IPS DF 6.9 (cell line): ENCODE measurements at regions not wholly inside any gene's neighbourhood (a gene's known extent, or its start where the extent isn't known, plus 50 kb on each side); places are given as distances from the start of the nearest gene placed in this dataset.

Experiments
- DNase-seq: peaks from one replicate; pipeline ENCODE4 v3.0.0-alpha.2; 2013; ENCODE audit warnings: low read depth, low spot score
- H3K27ac ChIP-seq: one replicate; pipeline ENCODE4 v1.5.1; 2013; ENCODE audit warnings: low read length, control low read depth
- H3K27me3 ChIP-seq: 2 replicates; pipeline ENCODE4 v1.6.1; 2013; ENCODE audit warnings: mild to moderate bottlenecking, low read length; ENCODE audit not compliant: control insufficient read depth, insufficient read depth
- H3K36me3 ChIP-seq: 2 replicates; pipeline ENCODE4 v1.6.1; 2013; ENCODE audit warnings: low read length; ENCODE audit not compliant: control insufficient read depth, insufficient read depth
- H3K4me1 ChIP-seq: 2 replicates; pipeline ENCODE4 v1.6.1; 2013; ENCODE audit warnings: low read length; ENCODE audit not compliant: control insufficient read depth, insufficient read depth
- H3K4me3 ChIP-seq: 2 replicates; pipeline ENCODE4 v1.5.1; 2013; ENCODE audit warnings: mild to moderate bottlenecking, low read length
- H3K9me3 ChIP-seq: 2 replicates; pipeline ENCODE4 v1.6.1; 2013; ENCODE audit warnings: low read length, inconsistent platforms; ENCODE audit not compliant: control insufficient read depth, insufficient read depth
- WGBS: extraction: QIAGEN DNeasy Blood & Tissue Kit; methylation state at CpG from one replicate; pipeline ENCODE4 v1.1.7; 2013; ENCODE audit warnings: mixed read lengths, missing lambda C conversion rate; ENCODE audit not compliant: insufficient read length, insufficient coverage; 5-methylcytosine and 5-hydroxymethylcytosine counted together

DNA sequence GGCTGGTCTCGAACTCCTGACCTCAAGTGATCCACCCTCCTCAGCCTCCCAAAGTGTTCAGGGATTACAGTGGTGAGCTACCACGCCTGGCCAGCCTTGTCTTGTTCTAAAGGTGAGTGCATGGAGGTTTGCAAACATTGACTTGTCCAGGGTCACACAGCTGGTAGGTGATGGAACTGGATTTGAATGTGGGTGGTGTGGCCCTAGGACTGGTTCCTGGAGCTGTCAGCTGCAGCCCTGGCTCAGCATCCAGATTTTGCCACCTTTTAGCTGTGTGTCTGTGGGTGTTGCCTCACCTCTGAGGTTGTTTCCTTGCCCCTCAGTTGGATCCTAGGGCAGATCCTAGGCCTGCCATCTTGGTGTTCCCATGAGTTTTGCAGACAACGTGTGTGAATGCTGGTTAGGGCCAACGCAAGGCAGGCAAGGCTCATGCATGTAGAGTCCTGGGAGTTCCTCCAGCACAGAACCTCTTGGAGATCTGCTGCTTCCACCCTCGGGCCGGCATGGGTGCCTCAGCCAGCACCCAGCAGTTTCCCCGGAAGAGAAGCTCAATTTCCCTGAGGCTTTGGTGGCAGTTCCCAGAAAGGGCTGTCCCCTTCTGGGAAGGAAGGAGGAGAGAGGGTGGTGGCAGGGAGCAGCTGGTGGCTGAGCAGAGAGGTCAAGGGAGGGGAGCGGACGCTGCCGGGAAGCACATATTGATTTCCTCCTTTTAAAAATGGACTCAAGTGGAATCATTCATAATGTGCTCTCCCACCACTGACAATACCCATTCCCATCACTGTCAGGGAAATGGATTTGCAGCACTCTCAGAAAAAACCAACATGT lies 127.6 kb upstream of the HS6ST1 start:
- H3K36me3 ChIP-seq, result no peaks in the 10 kb centered on the region
- no peak overlapping the region for H3K4me3 ChIP-seq
- no peaks in the 10 kb centered on the region for H3K9me3 ChIP-seq
- no peaks in the 10 kb centered on the region; the same call in none of the 2 replicates for H3K4me1 ChIP-seq
- no CpG with 5 or more reads among the region's 10 CpGs for WGBS
- H3K27ac ChIP-seq, result no peak overlapping the region
- DNase-seq, result no peak
- H3K27me3 ChIP-seq, result no peaks in the 10 kb centered on the region

DNA sequence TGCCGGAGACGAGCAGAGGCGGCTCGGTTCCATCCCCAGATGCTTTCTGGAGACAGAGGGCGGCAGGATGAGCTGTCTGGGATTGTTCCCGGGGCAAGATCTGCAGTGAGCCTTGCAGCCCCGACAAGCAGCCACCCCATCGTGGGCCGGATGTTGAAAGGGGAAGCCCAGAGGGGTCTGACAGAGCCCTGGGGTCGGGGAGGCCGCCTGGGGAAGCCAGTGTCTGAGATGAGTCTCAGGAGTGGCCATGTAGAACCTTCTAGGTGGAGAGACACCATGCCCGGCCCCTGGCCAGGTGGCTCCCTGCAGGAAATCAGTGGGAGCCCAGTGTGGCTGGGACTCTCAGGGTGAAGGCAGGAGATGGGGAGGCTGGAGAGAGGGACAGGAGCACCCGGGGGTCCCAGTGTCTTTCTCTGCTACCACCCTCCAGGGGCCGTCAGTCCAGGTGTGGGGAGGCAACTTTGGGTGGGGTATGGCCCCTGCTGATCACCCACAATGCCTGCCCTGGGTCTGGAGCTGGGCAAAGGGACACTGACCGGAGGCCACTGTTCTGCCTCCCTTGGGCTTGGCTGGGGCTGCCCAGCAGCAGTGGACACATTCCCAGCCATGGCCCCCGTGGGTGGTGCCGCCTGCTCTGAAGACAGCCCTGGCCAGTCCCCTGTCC lies 128.3 kb upstream of the HS6ST1 start:
- no peaks in the 10 kb centered on the region; the same call in none of the 2 replicates for H3K4me1 ChIP-seq
- H3K27ac ChIP-seq, result no peak overlapping the region
- DNase-seq, result no peak
- no peaks in the 10 kb centered on the region for H3K36me3 ChIP-seq
- no CpG with 5 or more reads among the region's 17 CpGs for WGBS
- H3K4me3 ChIP-seq, result no peak overlapping the region
- H3K9me3 ChIP-seq, result no peaks in the 10 kb centered on the region
- no peaks in the 10 kb centered on the region for H3K27me3 ChIP-seq

GRCh38 chr2:128447538-128447995 lies 128.9 kb upstream of the HS6ST1 start:
- Histone ChIP-seq H3K27me3 (no peaks in the 10 kb centered on the region), H3K4me1 (no peaks in the 10 kb centered on the region; the same call in 1 of the 2 replicates), H3K36me3 (no peaks in the 10 kb centered on the region), H3K27ac (no peak overlapping the region), H3K4me3 (no peak overlapping the region), H3K9me3 (no peaks in the 10 kb centered on the region)
- no peak for DNase-seq
- no CpG with 5 or more reads among the region's 7 CpGs for WGBS

DNA sequence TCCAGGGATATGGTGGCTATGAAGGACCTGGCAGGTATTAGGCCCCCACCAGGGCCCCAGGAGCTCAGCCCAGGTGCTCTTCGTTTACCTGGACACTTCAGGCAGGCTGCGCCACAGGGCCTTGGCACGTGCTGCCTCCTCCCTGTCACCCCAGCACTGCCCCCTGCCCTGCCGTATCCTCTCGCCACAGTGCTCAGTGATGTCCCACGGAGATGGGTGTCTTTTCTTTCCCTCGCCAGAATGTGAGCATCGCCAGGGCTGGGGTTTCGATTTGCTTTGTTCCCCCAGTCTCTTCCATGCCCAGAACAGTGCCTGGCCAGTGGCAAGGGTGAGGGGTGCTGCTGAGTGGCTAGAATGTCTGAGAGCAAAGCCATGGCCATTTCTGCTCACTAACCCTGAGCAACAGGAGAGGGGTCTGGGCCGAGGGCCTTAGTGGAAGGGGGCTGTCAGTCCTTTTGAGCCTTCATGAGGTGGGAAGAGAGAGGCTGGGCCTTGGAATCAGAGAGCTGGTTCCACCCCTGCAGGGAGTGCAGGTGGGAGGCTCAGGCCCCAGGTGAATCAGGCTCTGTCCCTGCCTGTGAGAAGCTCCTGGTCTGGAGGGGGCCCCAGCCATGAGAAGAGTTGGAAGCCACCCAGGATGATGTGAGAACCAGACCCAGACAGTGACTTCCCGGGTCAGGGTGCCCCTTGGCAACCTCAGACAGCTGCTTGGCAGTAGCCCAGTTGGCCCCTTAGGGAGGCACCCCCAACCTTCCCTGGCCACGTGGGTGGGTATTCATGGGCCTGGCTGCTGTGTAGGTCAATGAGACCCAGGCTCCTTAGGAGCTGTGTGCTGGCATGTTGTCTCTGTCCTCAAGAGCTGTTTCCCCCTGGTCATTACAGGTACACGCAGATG lies 129.9 kb upstream of the HS6ST1 start:
- DNase-seq, result no peak
- WGBS, result no CpG with 5 or more reads among the region's 13 CpGs
- no peaks in the 10 kb centered on the region; the same call in 1 of the 2 replicates for H3K4me1 ChIP-seq

GRCh38 chr2:128449226-128450061 lies 130.8 kb upstream of the HS6ST1 start:
- H3K4me3 ChIP-seq, result no peak overlapping the region
- no peaks in the 10 kb centered on the region for H3K36me3 ChIP-seq
- H3K27me3 ChIP-seq, result no peaks in the 10 kb centered on the region
- DNase-seq, result no peak
- H3K27ac ChIP-seq, result no peak overlapping the region
- H3K4me1 ChIP-seq, result no peaks in the 10 kb centered on the region
- no CpG with 5 or more reads among the region's 24 CpGs for WGBS
- H3K9me3 ChIP-seq, result no peaks in the 10 kb centered on the region

More for the DNA sequence above, 129.9 kb upstream of the HS6ST1 start:
- Histone ChIP-seq H3K36me3 (no peaks in the 10 kb centered on the region), H3K4me3 (no peak overlapping the region), H3K9me3 (no peaks in the 10 kb centered on the region), H3K27ac (no peak overlapping the region), H3K27me3 (no peaks in the 10 kb centered on the region)

DNA sequence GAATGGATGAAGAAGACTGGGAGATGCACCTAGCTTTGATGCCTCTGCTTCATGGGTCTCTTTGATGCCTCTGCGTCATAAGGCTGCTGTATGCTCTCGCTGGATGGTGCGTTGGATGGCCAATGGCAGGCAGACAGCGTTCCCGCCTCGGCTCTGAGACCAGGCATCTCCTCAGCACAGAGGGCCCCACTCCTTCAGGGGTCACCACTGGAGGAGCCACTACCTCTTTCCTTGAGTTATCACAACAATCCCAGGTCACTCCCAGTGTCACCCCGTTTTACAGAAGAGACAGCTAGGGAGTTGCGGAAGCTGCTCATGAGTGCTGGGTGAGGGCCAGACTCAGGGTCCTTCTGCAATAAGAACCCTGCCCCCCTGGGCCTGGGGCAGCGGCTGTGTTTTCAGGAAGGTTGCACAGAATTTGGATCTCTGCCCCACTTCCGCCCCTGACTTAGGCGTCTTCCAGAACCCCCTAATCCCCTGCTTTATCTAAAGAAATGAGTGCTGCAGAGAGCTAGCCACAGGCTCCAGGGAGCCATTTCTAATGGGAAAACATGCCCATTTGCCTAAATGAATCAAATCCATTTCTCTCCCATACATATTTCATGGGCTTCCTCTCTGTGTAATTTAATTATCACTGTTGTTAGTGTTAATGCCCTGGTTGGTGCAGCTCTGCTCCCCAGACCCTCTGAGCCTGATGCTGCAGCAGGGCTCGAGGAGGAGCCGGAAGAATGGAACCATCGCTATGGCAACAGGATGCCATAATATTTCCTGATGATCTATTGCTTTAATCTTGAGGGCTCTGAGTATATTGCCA lies 131.8 kb upstream of the HS6ST1 start:
- H3K9me3 ChIP-seq, result no peaks in the 10 kb centered on the region
- H3K4me3 ChIP-seq, result no peak overlapping the region
- WGBS, result no CpG with 5 or more reads among the region's 14 CpGs
- no peaks in the 10 kb centered on the region for H3K27me3 ChIP-seq
- DNase-seq, result no peak
- H3K27ac ChIP-seq, result no peak overlapping the region
- H3K4me1 ChIP-seq, result no peaks in the 10 kb centered on the region
- no peaks in the 10 kb centered on the region for H3K36me3 ChIP-seq

DNA sequence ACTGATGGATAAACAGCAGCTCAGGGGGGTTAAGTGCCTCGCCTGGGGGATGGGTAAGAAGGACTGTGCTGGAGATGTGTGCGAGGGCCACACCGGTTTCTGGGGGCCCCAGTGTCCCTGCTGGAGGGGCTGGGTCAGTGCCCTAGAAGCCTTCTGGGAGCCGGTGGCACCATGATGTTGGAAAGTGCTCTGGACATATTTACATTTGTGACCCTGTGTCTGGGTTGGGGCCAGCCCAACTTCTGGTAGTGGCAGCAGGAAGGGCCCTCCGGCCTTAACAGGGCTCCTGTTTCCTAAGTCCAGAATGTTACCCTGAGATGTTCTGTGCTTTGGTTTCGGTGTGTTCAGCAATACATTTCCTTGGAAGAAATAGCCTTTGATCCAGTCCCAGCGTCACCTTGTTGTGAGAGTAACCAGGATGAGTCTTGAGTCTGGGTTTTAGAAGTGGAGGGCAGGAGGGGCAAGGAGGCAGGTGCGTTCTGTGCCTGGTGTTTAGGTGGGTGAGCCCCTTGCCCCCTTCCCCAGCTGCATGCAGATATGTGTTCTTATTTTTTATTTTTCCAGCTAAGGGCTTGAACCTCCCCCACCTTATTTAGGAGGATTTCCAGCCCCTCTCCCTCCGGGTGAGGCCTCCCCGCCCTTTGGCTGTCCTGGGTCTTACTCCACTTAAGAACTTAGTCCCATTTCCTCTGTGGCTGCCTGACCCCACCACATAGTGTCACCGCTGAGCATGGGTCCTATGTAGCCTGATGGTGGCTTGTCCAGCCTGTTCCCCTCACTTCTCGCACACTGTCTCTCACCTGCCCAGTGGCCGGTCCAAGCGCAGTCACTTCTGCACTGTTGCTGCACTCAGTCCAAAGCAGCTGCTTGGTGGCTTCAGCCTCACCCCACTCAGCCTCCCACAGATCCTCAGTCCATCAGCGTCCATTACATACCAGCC lies 132.7 kb upstream of the HS6ST1 start:
- Histone ChIP-seq H3K4me3 (no peak overlapping the region), H3K36me3 (no peaks in the 10 kb centered on the region), H3K4me1 (no peaks in the 10 kb centered on the region), H3K9me3 (no peaks in the 10 kb centered on the region), H3K27ac (no peak overlapping the region), H3K27me3 (no peaks in the 10 kb centered on the region)
- no CpG with 5 or more reads among the region's 15 CpGs for WGBS
- DNase-seq, result no peak

DNA sequence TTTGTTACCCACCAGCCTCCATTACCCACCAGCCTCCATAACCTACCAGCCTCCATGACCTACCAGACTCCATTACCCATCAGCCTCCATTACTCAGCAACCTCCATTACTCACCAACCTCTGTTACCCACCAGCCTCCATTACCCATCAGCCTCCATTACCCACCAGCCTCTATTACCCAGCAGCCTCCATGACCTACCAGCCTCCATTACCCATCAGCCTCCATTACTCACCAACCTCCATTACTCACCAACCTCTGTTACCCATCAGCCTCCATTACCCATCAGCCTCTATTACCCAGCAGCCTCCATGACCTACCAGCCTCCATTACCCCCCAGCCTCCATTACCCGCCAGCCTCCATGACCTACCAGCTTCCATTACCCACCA lies 133.3 kb upstream of the HS6ST1 start:
- Histone ChIP-seq H3K4me1 (no peaks in the 10 kb centered on the region), H3K9me3 (no peaks in the 10 kb centered on the region), H3K27me3 (no peaks in the 10 kb centered on the region), H3K27ac (no peak overlapping the region), H3K4me3 (no peak overlapping the region), H3K36me3 (no peaks in the 10 kb centered on the region)
- no CpG with 5 or more reads among the region's 1 CpG for WGBS
- no peak for DNase-seq
